GM23248 (cell line): ENCODE measurements at regions not wholly inside any gene's neighbourhood (a gene's known extent, or its start where the extent isn't known, plus 50 kb on each side); places are given as distances from the start of the nearest gene placed in this dataset.
A peak's percentile ranks its signal among the peaks of the same experiment; 100 is the strongest.

ENCODE experiments used
- DNase-seq: peaks from one replicate; pipeline ENCODE4 v3.0.0-alpha.2; 2015
- H2AFZ ChIP-seq: fragments of 200-600 bp; sonication (generic); 2 replicates; pipeline ENCODE4 v1.6.1; 2016; ENCODE audit warnings: antibody characterized with exemption
- H3F3A ChIP-seq: fragments of 200-600 bp; sonication (generic); 2 replicates; pipeline ENCODE4 v1.6.1; 2016; ENCODE audit warnings: mild to moderate bottlenecking, antibody characterized with exemption, mixed run types; ENCODE audit not compliant: insufficient read depth
- H3K27ac ChIP-seq: fragments of 200-600 bp; sonication (generic); 2 replicates; pipeline ENCODE4 v1.5.1; 2016; ENCODE audit warnings: mild to moderate bottlenecking
- H3K27me3 ChIP-seq: fragments of 200-600 bp; sonication (generic); replicated peaks from 2 replicates; pipeline ENCODE4 v1.6.1; 2016; ENCODE audit warnings: mild to moderate bottlenecking; ENCODE audit not compliant: insufficient read depth
- H3K36me3 ChIP-seq: fragments of 200-600 bp; sonication (generic); 2 replicates; pipeline ENCODE4 v1.6.1; 2016; ENCODE audit warnings: low read depth, mild to moderate bottlenecking
- H3K4me1 ChIP-seq: fragments of 200-600 bp; sonication (generic); 2 replicates; pipeline ENCODE4 v1.6.1; 2016; ENCODE audit warnings: mild to moderate bottlenecking; ENCODE audit not compliant: insufficient read depth
- H3K4me2 ChIP-seq: fragments of 200-600 bp; sonication (generic); one replicate; pipeline ENCODE4 v1.6.1; 2016; ENCODE audit warnings: mild to moderate bottlenecking; ENCODE audit not compliant: unreplicated experiment
- H3K4me3 ChIP-seq: fragments of 200-600 bp; sonication (generic); 2 replicates; pipeline ENCODE4 v1.5.1; 2016; ENCODE audit warnings: mild to moderate bottlenecking
- H3K79me2 ChIP-seq: fragments of 200-600 bp; sonication (generic); 2 replicates; pipeline ENCODE4 v1.6.1; 2016; ENCODE audit warnings: mild to moderate bottlenecking; ENCODE audit not compliant: insufficient read depth
- H3K9ac ChIP-seq: fragments of 200-600 bp; sonication (generic); 2 replicates; pipeline ENCODE4 v1.6.1; 2016; ENCODE audit warnings: mild to moderate bottlenecking
- H3K9me2 ChIP-seq: fragments of 200-600 bp; sonication (generic); 2 replicates; pipeline ENCODE4 v1.6.1; 2016; ENCODE audit warnings: mixed run types, mild to moderate bottlenecking, moderate library complexity; ENCODE audit not compliant: insufficient read depth
- H3K9me3 ChIP-seq: fragments of 200-600 bp; sonication (generic); one replicate; pipeline ENCODE4 v1.6.1; 2017; ENCODE audit warnings: low read depth
- H4K20me1 ChIP-seq: fragments of 200-600 bp; sonication (generic); 2 replicates; pipeline ENCODE4 v1.6.0; 2016; ENCODE audit not compliant: insufficient read depth
- EZH2 ChIP-seq: fragments of 200-600 bp; sonication (generic); IDR thresholded peaks from 2 replicates; pipeline ENCODE4 v1.6.1; 2018; ENCODE audit warnings: antibody characterized with exemption, mild to moderate bottlenecking; ENCODE audit not compliant: insufficient read depth, poor library complexity, severe bottlenecking
- EZH2phosphoT487 ChIP-seq: fragments of 200-600 bp; sonication (generic); IDR thresholded peaks from 2 replicates; pipeline ENCODE4 v1.6.1; 2018; ENCODE audit warnings: antibody characterized with exemption, moderate library complexity, mild to moderate bottlenecking, low read depth; ENCODE audit not compliant: insufficient read depth
- WGBS, 2 experiments: methylation state at CpG; one replicate each; pipeline ENCODE4 v1.1.6; 2015 to 2017; ENCODE audit warnings: low lambda C conversion rate in 2 of 2, low coverage in 1 of 2; ENCODE audit errors: missing lambda C conversion rate in 2 of 2; 5-methylcytosine and 5-hydroxymethylcytosine counted together
- in situ Hi-C: fragments of 300-500 bp; cut with MboI; formaldehyde crosslinking; loops from 2 replicates; pipeline ENCODE4 v1.15.0; 2020

DNA sequence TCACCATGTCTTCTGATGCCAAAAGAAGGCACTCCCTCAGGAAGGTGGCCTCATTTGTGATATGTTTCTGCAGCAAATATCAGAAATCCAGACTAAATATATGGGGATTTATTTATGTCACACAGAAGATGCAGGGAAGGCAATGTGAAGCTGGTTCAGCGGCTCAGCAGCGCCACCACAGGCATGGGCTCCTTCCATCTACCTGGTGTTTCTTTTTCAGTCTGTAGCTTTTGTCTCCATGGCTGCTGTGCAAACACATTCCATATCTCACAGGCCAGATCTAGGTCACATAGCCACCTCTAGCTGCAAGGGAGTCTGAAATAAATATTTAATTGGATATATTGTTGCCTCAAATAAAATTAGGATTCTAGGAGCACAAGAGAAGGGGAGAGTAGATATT, 502.1 kb upstream of the IL12A start:
- H3K9me3 ChIP-seq = no peaks in the 10 kb centered on the region
- no peak for TF ChIP-seq EZH2phosphoT487
- no peak for TF ChIP-seq EZH2
- H3K4me3 ChIP-seq = no peak overlapping the region
- no peaks in the 10 kb centered on the region for H3K9me2 ChIP-seq
- WGBS, 2 experiments = 69 to 76% methylated on average over 2 of the region's 2 CpGs
- in situ Hi-C loops = no loop called here
- peaks cover 5% of the 10 kb centered on the region; the same call in 1 of the 2 replicates for H3K27me3 ChIP-seq
- no peak overlapping the region for H2AFZ ChIP-seq
- no peaks in the 10 kb centered on the region for H3K79me2 ChIP-seq
- H3K4me1 ChIP-seq = no peaks in the 10 kb centered on the region
- no peak overlapping the region for H3K9ac ChIP-seq
- no peak overlapping the region for H3K4me2 ChIP-seq
- no peaks in the 10 kb centered on the region for H4K20me1 ChIP-seq
- DNase-seq = peak; percentile 2
- no peaks in the 10 kb centered on the region for H3F3A ChIP-seq
- no peak overlapping the region for H3K27ac ChIP-seq
- no peaks in the 10 kb centered on the region for H3K36me3 ChIP-seq

DNA sequence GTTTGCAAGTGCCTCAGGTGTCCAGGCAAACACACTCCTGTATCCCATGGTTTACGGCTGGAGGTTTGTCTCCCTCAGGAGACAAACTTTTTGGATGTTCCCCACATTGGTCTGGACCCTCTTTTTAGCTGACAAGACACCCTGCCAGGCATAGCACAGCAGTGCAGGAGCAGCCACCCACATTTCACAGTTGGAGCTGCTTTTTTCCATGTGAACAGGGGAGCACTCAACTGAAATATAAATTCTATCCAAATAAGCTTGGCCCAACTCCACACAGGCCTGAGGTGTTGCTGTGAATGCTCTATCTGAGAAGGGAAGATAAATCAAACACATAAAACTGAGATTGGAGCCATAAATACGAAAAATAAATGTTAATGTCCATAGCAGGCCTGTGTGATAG, 501.3 kb upstream of the IL12A start:
- Histone ChIP-seq H3K9me2 (no peaks in the 10 kb centered on the region), H3K4me2 (no peak overlapping the region), H3K27me3 (peaks cover 5% of the 10 kb centered on the region; the same call in 1 of the 2 replicates), H3K79me2 (no peaks in the 10 kb centered on the region), H3F3A (no peaks in the 10 kb centered on the region), H4K20me1 (no peaks in the 10 kb centered on the region), H2AFZ (no peak overlapping the region), H3K9me3 (no peaks in the 10 kb centered on the region), H3K4me1 (no peaks in the 10 kb centered on the region), H3K9ac (no peak overlapping the region), H3K36me3 (no peaks in the 10 kb centered on the region), H3K27ac (no peak overlapping the region), H3K4me3 (no peak overlapping the region)
- no peak for DNase-seq
- TF ChIP-seq EZH2phosphoT487 (no peak), EZH2 (no peak)
- in situ Hi-C loops = no loop called here
- 15 to 18% methylated on average over 2 of the region's 2 CpGs for WGBS, 2 experiments

DNA sequence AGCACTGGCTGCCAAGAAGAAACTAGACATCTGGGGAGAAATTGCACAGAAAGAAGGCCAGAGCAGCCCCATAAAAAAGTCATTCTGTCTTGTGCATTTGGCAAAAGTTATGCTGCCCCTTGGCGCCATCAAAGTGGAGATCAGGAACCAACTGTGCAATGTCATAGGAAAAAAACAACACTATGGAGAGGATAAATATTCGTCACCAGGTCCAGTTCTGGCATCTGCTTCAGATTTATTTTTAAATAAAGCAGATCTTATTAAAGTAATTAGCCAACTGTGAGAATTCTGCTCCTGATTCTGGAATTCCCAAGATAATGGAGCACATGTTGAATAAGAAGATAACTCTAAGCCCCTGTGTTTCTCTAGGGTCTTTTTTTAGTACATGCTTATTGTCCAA, 500.0 kb upstream of the IL12A start:
- no peaks in the 10 kb centered on the region for H3K9me2 ChIP-seq
- in situ Hi-C loops = no loop called here
- WGBS, 2 experiments = 3 to 9% methylated on average over 2 of the region's 2 CpGs
- no peak for DNase-seq
- no peaks in the 10 kb centered on the region for H3K36me3 ChIP-seq
- no peak overlapping the region for H3K4me2 ChIP-seq
- H3K9ac ChIP-seq = no peak overlapping the region
- H3K4me3 ChIP-seq = no peak overlapping the region
- no peak overlapping the region for H2AFZ ChIP-seq
- no peak overlapping the region for H3K27ac ChIP-seq
- no peaks in the 10 kb centered on the region for H3K79me2 ChIP-seq
- no peaks in the 10 kb centered on the region for H3K4me1 ChIP-seq
- TF ChIP-seq EZH2 (no peak), EZH2phosphoT487 (no peak)
- no peaks in the 10 kb centered on the region for H3F3A ChIP-seq
- H4K20me1 ChIP-seq = no peaks in the 10 kb centered on the region
- no peaks in the 10 kb centered on the region for H3K9me3 ChIP-seq
- H3K27me3 ChIP-seq = no peaks in the 10 kb centered on the region

DNA sequence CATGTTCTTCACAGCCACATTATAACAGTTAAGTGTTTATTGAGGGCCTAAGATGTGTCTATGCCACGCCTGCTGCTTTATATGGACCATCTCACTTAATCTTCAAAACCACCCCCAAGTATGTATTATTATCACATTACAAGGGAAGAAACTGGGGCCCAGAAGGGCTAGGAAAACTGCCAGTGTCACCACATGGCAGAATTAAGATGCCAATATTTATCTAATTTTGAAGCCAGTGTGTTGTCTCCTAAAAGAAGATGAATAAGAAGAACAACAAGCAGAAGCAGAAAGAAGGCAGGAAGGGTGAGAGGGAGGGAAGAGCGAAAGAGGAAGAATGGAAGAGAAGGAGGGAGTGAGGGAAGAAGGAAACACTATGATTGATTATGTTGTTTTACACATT, 491.3 kb upstream of the IL12A start:
- Histone ChIP-seq H3K4me3 (no peak overlapping the region), H3K9ac (no peak overlapping the region), H3K27me3 (no peaks in the 10 kb centered on the region), H3K79me2 (no peaks in the 10 kb centered on the region), H2AFZ (no peak overlapping the region), H3K4me2 (no peak overlapping the region), H3K9me2 (no peaks in the 10 kb centered on the region), H3K36me3 (no peaks in the 10 kb centered on the region), H3F3A (no peaks in the 10 kb centered on the region), H4K20me1 (no peaks in the 10 kb centered on the region), H3K9me3 (no peaks in the 10 kb centered on the region), H3K27ac (no peak overlapping the region), H3K4me1 (peaks cover 9% of the 10 kb centered on the region; the same call in 1 of the 2 replicates)
- TF ChIP-seq EZH2phosphoT487 (no peak), EZH2 (no peak)
- DNase-seq = no peak
- in situ Hi-C loops = no loop called here
- WGBS, 2 experiments = 20 to 47% methylated on average over 1 to 2 of the region's 2 CpGs

DNA sequence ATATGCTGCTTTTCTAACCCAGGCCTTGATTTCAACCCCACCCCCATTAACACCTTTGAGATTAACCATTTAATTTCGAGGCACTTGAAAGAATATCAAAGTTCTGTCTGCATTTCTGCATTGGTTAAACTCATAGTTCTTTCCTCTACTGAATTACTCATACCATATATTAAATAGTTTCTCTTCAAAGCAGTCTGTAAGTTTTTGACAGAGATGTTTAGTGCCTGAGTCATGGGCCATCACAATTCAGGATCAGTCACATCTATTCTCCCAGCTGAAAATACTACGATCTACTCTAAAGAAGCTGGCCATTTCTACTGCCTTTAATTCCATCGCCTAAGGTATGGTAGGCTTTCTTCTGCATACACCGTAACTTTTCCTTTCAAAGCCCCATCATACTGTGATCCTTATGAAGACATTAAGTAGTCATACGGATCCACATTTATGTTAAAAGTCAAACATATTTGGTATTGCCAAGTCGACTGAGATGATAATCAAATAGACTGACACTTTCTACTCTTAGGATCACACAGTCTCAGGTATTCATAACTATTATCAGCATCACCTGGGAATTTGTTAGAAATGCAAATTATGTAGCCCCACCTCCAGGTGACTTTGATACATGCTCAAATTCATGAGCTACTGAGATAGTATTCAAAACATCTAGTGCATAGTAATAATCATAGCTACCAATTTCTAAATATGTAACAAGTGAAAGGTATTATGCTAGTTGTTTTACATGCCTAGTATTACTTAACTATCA, 489.4 kb upstream of the IL12A start:
- in situ Hi-C loops = no loop called here
- Histone ChIP-seq H3K27ac (no peak overlapping the region), H3K36me3 (no peaks in the 10 kb centered on the region), H3K79me2 (no peaks in the 10 kb centered on the region), H3K9ac (no peak overlapping the region), H3K9me3 (no peaks in the 10 kb centered on the region), H3K27me3 (no peaks in the 10 kb centered on the region), H3K9me2 (no peaks in the 10 kb centered on the region), H2AFZ (no peak overlapping the region), H4K20me1 (no peaks in the 10 kb centered on the region), H3K4me2 (no peak overlapping the region), H3K4me1 (peaks cover 9% of the 10 kb centered on the region; the same call in 1 of the 2 replicates), H3K4me3 (no peak overlapping the region), H3F3A (no peaks in the 10 kb centered on the region)
- WGBS, 2 experiments = 42 to 46% methylated on average over 6 of the region's 6 CpGs
- DNase-seq = peak; percentile 44
- TF ChIP-seq EZH2phosphoT487 (no peak), EZH2 (no peak)
